HepG2 (cell line): ENCODE measurements at regions not wholly inside any gene's neighbourhood (a gene's known extent, or its start where the extent isn't known, plus 50 kb on each side); places are given as distances from the start of the nearest gene placed in this dataset.

Experiments used
- ATAC-seq: fragments of 200-7000 bp; cut with Tn5 transposase; 3 replicates; pipeline ENCODE4 v1.9.1; 2020; ENCODE audit warnings: mild to moderate bottlenecking, moderate library complexity
- BruUV-seq: library from RNA; stranded (reverse); fragments of 400-500 nt; replicated peaks from 2 replicates; lab custom pipeline; 2021; lab: Mats Ljungman, UMichigan
- CTCF ChIA-PET: fragments of 300-600 bp; formaldehyde crosslinking; extraction: SDS; loops from one replicate; lab custom pipeline; 2021; ENCODE audit warnings: low total read pairs, inconsistent platforms, low intra/inter-chr PET ratio; lab: Yijun Ruan, JAX
- POLR2A ChIA-PET: fragments of 350-600 bp; sonication (Branson Sonifier 250); formaldehyde crosslinking; loops from one replicate; lab custom pipeline; 2020; ENCODE audit warnings: antibody characterized with exemption, inconsistent platforms; lab: Yijun Ruan, JAX
- DNase-seq: peaks from one replicate; pipeline ENCODE4 v3.0.0-alpha.2; 2015; ENCODE audit warnings: low spot score
- FAIRE-seq: peaks from 3 replicates; lab custom pipeline; 2011; peaks lifted over from hg19 to GRCh38; lab: Jason Lieb, UNC
- H2AFZ ChIP-seq: one replicate; pipeline ENCODE4 v1.6.1; 2011; ENCODE audit warnings: low read length, inconsistent platforms
- H3K27ac ChIP-seq: fragments of 300-600 bp; 3 replicates; pipeline ENCODE4 v1.8.0; 2011; ENCODE audit warnings: mixed run types, mild to moderate bottlenecking, mixed read lengths, low read length, inconsistent platforms; ENCODE audit not compliant: insufficient read depth; ENCODE audit errors: extremely low read length
- H3K27me3 ChIP-seq, 2 experiments: fragments of 200-600 bp in 1 of 2; 2 replicates in 1 of 2; 3 replicates in 1 of 2; pipeline versions ENCODE4 v1.6.0 to v1.8.0; 2011; ENCODE audit warnings: low read length in 2 of 2, mild to moderate bottlenecking in 2 of 2, moderate library complexity in 2 of 2, inconsistent platforms in 1 of 2; ENCODE audit not compliant: insufficient read depth in 2 of 2, control insufficient read depth in 1 of 2
- H3K36me3 ChIP-seq, 2 experiments: fragments of 200-600 bp in 1 of 2; replicated peaks in 1 of 2; 2 replicates in 1 of 2; 3 replicates in 1 of 2; pipeline versions ENCODE4 v1.5.1 to v1.8.0; 2011; ENCODE audit warnings: low read length in 2 of 2, inconsistent platforms in 1 of 2; ENCODE audit not compliant: insufficient read depth in 2 of 2, control insufficient read depth in 1 of 2
- H3K4me1 ChIP-seq: 2 replicates; pipeline ENCODE4 v1.5.1; 2012; ENCODE audit warnings: low read length, inconsistent platforms; ENCODE audit not compliant: insufficient read depth
- H3K4me2 ChIP-seq: 2 replicates; pipeline ENCODE4 v1.6.0; 2011; ENCODE audit warnings: low read depth, low read length, inconsistent platforms
- H3K4me3 ChIP-seq, 3 experiments: fragments of 200-600 bp in 1 of 3; sonication (generic), shearing (Covaris generic) in 1 of 3; replicated peaks in 1 of 3; 2 replicates each; pipeline ENCODE4 v1.5.1; 2011 to 2016; ENCODE audit warnings: low read length in 3 of 3, inconsistent platforms in 2 of 3, low read depth in 2 of 3, mild to moderate bottlenecking in 2 of 3, control low read depth in 1 of 3, mixed read lengths in 1 of 3; ENCODE audit not compliant: insufficient read depth in 1 of 3
- H3K79me2 ChIP-seq: one replicate; pipeline ENCODE4 v1.6.1; 2011; ENCODE audit warnings: low read length, inconsistent platforms; ENCODE audit not compliant: insufficient read depth
- H3K9ac ChIP-seq: 2 replicates; pipeline ENCODE4 v1.6.0; 2011; ENCODE audit warnings: mild to moderate bottlenecking, low read depth, low read length, inconsistent platforms; ENCODE audit not compliant: insufficient read depth
- H3K9me3 ChIP-seq: 2 replicates; pipeline ENCODE4 v1.5.1; 2012; ENCODE audit warnings: mild to moderate bottlenecking, low read length
- H4K20me1 ChIP-seq: 2 replicates; pipeline ENCODE4 v1.6.0; 2011; ENCODE audit warnings: inconsistent platforms, mild to moderate bottlenecking, low read length, moderate library complexity; ENCODE audit not compliant: insufficient read depth
- CBFB ChIP-seq: sonication (generic); formaldehyde crosslinking; IDR thresholded peaks from 2 replicates; pipeline ENCODE4 v1.4.0; 2020; ENCODE audit warnings: missing genetic modification reagents
- DNMT1 ChIP-seq: sonication (generic); formaldehyde crosslinking; IDR thresholded peaks from 2 replicates; pipeline ENCODE4 v1.5.1; 2020; ENCODE audit warnings: mild to moderate bottlenecking, missing genetic modification reagents
- EEA1 ChIP-seq: sonication (generic); formaldehyde crosslinking; IDR thresholded peaks from 2 replicates; pipeline ENCODE4 v1.5.1; 2020; ENCODE audit warnings: mild to moderate bottlenecking, missing genetic modification reagents, borderline replicate concordance
- HNF4G ChIP-seq, 2 experiments: sonication (generic) in 1 of 2; formaldehyde crosslinking in 1 of 2; IDR thresholded peaks; 2 replicates each; pipeline versions ENCODE4 v1.4.0 to v1.6.1; 2011 to 2020; ENCODE audit warnings: borderline replicate concordance in 2 of 2, low read depth in 2 of 2, mild to moderate bottlenecking in 2 of 2, low read length in 1 of 2, missing genetic modification reagents in 1 of 2, moderate library complexity in 1 of 2
- TBL1XR1 ChIP-seq: fragments of 150-350 bp; IDR thresholded peaks from 2 replicates; pipeline ENCODE4 v1.6.1; 2014; ENCODE audit warnings: borderline replicate concordance, low read length; ENCODE audit not compliant: partially characterized antibody
- TGIF2 ChIP-seq: IDR thresholded peaks from 2 replicates; pipeline ENCODE4 v1.6.1; 2016; ENCODE audit warnings: control low read depth, missing compliant biosample characterization
- U2AF1 ChIP-seq: fragments of 200-400 bp; formaldehyde crosslinking; optimal IDR thresholded peaks from 2 replicates; pipeline ENCODE3; 2017; ENCODE audit warnings: mild to moderate bottlenecking, low read depth, low read length
- ZNF12 ChIP-seq: sonication (generic); formaldehyde crosslinking; IDR thresholded peaks from 2 replicates; pipeline ENCODE4 v1.5.0; 2020; ENCODE audit warnings: missing genetic modification reagents
- ZNF20 ChIP-seq: sonication (generic); formaldehyde crosslinking; IDR thresholded peaks from 2 replicates; pipeline ENCODE4 v1.4.0; 2020; ENCODE audit warnings: mild to moderate bottlenecking, moderate library complexity, missing genetic modification reagents
- ZNF253 ChIP-seq: sonication (generic); formaldehyde crosslinking; IDR thresholded peaks from 2 replicates; pipeline ENCODE4 v1.8.0; 2022; ENCODE audit warnings: mild to moderate bottlenecking, missing genetic modification reagents, borderline replicate concordance
- ZNF282 ChIP-seq: fragments of 450-650 bp; IDR thresholded peaks from 2 replicates; pipeline ENCODE4 v1.6.1; 2018; ENCODE audit not compliant: partially characterized antibody
- ZNF296 ChIP-seq: sonication (generic); formaldehyde crosslinking; conservative IDR thresholded peaks from 2 replicates; pipeline ENCODE4 v1.5.0; 2020; ENCODE audit warnings: mild to moderate bottlenecking, missing genetic modification reagents
- ZNF468 ChIP-seq: sonication (generic); formaldehyde crosslinking; IDR thresholded peaks from 2 replicates; pipeline ENCODE4 v1.8.0; 2022; ENCODE audit warnings: mild to moderate bottlenecking, moderate library complexity, missing genetic modification reagents
- ZNF543 ChIP-seq: sonication (generic); formaldehyde crosslinking; IDR thresholded peaks from 2 replicates; pipeline ENCODE4 v1.4.0; 2020; ENCODE audit warnings: mild to moderate bottlenecking, missing genetic modification reagents
- ZNF546 ChIP-seq: sonication (generic); formaldehyde crosslinking; conservative IDR thresholded peaks from 2 replicates; pipeline ENCODE4 v1.8.1; 2023; ENCODE audit warnings: mild to moderate bottlenecking, missing genetic modification reagents
- ZNF614 ChIP-seq: IDR thresholded peaks from 2 replicates; pipeline ENCODE4 v1.6.1; 2018; ENCODE audit warnings: missing biosample characterization, missing genetic modification reagents, inconsistent platforms, borderline replicate concordance
- ZNF644 ChIP-seq: IDR thresholded peaks from 2 replicates; pipeline ENCODE4 v1.6.1; 2016; ENCODE audit warnings: low read depth
- ZNF777 ChIP-seq: sonication (generic); formaldehyde crosslinking; IDR thresholded peaks from 2 replicates; pipeline ENCODE4 v1.4.0; 2020; ENCODE audit warnings: missing genetic modification reagents
- ZNF883 ChIP-seq: sonication (generic); formaldehyde crosslinking; IDR thresholded peaks from 2 replicates; pipeline ENCODE4 v1.5.1; 2020; ENCODE audit warnings: mild to moderate bottlenecking, missing genetic modification reagents; ENCODE audit errors: not compliant biosample characterization
- WGBS: methylation state at CpG from one replicate; pipeline ENCODE4 v1.1.6; 2017; ENCODE audit warnings: low lambda C conversion rate; 5-methylcytosine and 5-hydroxymethylcytosine counted together
- in situ Hi-C: cut with HindIII; loops from 2 replicates; pipeline ENCODE4 v1.10.0; 2017; ENCODE audit warnings: low pct_unique_long_range_greater_than_20kb; ENCODE audit not compliant: extremely low pct_ligation_motif_present
- intact Hi-C: fragments of 100-400 bp; cut with micrococcal nuclease; formaldehyde crosslinking; loops from one replicate; pipeline ENCODE4 v1.10.0; 2022; ENCODE audit not compliant: unreplicated experiment
- TF ChIP-seq, protein P1 (sequence below), 2 experiments: fragments of 450-650 bp in 1 of 2; sonication (generic) in 1 of 2; formaldehyde crosslinking; IDR thresholded peaks; 2 replicates each; pipeline versions ENCODE4 v1.5.0 to v1.8.0; 2020 to 2022; ENCODE audit warnings: mild to moderate bottlenecking in 1 of 2, missing genetic modification reagents in 1 of 2

DNA sequence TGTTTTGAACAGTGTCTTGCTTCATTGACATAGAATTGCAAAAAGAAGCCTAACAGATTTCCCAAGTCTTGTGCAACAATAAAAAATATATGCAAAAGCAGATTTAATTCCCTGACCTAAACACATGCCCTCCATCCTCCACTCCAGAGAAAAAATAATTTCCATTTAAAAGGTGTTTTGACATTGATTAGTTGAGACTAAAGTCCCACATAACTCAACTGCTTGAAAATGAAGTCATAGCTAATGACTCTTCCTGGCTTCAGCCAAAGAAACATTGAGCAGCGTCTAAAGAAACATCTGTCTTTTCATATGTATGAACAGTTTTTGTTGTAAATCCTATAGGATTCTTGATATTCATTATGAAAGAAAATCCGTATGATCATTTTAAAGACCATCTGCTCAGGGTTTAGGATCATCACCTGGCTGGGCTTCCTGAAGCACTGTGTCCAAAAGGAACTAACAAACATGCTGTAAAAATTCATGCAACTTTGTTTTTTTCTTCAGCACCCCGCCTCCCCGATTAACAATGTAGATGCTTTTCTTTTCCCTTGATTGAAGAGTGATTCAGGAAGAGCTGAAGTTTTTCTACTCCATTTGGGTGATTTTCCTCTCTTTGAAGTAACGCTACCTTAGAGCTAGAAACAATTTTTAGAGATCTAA lies 273.4 kb downstream of the HS3ST1 start:
- intact Hi-C loops, result no loop called here
- in situ Hi-C loops, result no loop called here
- H4K20me1 ChIP-seq, result no peaks in the 10 kb centered on the region
- no peaks in the 10 kb centered on the region for H3K27me3 ChIP-seq
- FAIRE-seq (no peak), ATAC-seq (no peak), DNase-seq (no peak)
- H2AFZ ChIP-seq, result no peak overlapping the region
- POLR2A ChIA-PET, result no interaction called here
- no peaks in the 10 kb centered on the region for H3K79me2 ChIP-seq
- H3K4me1 ChIP-seq, result no peaks in the 10 kb centered on the region
- 5% methylated on average over 5 of the region's 5 CpGs for WGBS
- no peak overlapping the region for H3K27ac ChIP-seq
- TF ChIP-seq TBL1XR1 (no peak), U2AF1 (no peak), ZNF468 (CRISPR knock-in tag) (no peak)
- TF ChIP-seq, all 625 proteins: peak for 0
- no TSS peak for BruUV-seq
- H3K9me3 ChIP-seq, result peaks cover 70% of the 10 kb centered on the region
- H3K9ac ChIP-seq, result no peak overlapping the region
- no peaks in the 10 kb centered on the region for H3K36me3 ChIP-seq
- H3K4me2 ChIP-seq, result no peak overlapping the region
- CTCF ChIA-PET, result no interaction called here
- no peak overlapping the region for H3K4me3 ChIP-seq

DNA sequence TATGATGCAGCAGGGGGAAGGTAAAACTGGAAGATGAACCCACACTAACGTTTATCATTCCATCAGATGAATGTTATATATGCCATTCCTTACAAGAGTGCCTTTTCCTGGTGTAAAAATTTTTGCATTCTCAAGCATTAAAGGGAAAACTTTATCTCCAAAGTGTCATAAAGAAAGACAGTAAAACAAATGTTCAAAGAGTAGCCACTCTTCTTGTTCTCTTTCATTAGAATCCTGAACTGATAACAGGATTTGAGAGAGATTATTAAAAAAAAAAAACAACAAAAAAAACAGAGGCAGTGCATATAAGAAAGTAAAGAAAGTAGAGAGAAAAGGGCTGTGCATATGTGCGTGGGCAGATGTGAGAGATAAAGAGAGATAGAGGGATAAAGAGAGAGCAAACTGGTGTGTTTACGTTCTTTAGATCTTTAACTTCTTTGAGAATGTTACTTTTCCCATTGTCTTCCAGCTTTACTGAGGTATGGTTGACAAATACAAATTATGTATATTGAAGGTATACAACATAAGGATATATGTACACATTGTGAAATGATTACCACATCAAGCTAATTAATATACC lies 275.4 kb downstream of the HS3ST1 start:
- intact Hi-C loops (no loop called here), in situ Hi-C loops (no loop called here)
- POLR2A ChIA-PET, result no interaction called here

More for the DNA sequence above, 275.4 kb downstream of the HS3ST1 start:
- Histone ChIP-seq H4K20me1 (no peaks in the 10 kb centered on the region), H3K4me2 (no peak overlapping the region), H3K27me3 (no peaks in the 10 kb centered on the region), H3K9ac (no peak overlapping the region), H3K36me3 (no peaks in the 10 kb centered on the region), H3K4me1 (no peaks in the 10 kb centered on the region), H2AFZ (no peak overlapping the region), H3K4me3 (no peak overlapping the region), H3K9me3 (peaks cover 73% of the 10 kb centered on the region), H3K27ac (no peak overlapping the region), H3K79me2 (no peaks in the 10 kb centered on the region)
- ATAC-seq (no peak), FAIRE-seq (no peak), DNase-seq (no peak)
- CTCF ChIA-PET, result no interaction called here
- WGBS, result 4% methylated on average over 3 of the region's 3 CpGs
- TF ChIP-seq ZNF296 (no peak), CBFB (CRISPR knock-in tag) (no peak), ZNF546 (no peak), ZNF777 (CRISPR knock-in tag) (no peak), EEA1 (no peak), ZNF20 (CRISPR knock-in tag) (no peak), ZNF614 (CRISPR knock-in tag) (no peak), ZNF282 (no peak), TGIF2 (CRISPR knock-in tag) (no peak), ZNF543 (CRISPR knock-in tag) (no peak), ZNF12 (CRISPR knock-in tag) (no peak), ZNF644 (CRISPR knock-in tag) (no peak), DNMT1 (CRISPR knock-in tag) (no peak), HNF4G (IDR thresholded peaks at IDR 0.05; ENCODE audit: borderline replicate concordance, low read depth, low read length) (no peak), HNF4G (CRISPR knock-in tag; IDR thresholded peaks at IDR 0.05; ENCODE audit: borderline replicate concordance, low read depth) (no peak), ZNF883 (CRISPR knock-in tag) (no peak), ZNF253 (CRISPR knock-in tag) (no peak)
- TF ChIP-seq, protein P1, sequence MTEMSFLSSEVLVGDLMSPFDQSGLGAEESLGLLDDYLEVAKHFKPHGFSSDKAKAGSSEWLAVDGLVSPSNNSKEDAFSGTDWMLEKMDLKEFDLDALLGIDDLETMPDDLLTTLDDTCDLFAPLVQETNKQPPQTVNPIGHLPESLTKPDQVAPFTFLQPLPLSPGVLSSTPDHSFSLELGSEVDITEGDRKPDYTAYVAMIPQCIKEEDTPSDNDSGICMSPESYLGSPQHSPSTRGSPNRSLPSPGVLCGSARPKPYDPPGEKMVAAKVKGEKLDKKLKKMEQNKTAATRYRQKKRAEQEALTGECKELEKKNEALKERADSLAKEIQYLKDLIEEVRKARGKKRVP (CRISPR knock-in tag; IDR thresholded peaks at IDR 0.05), result no peak
- no TSS peak for BruUV-seq
